C4-2B (cell line): ENCODE measurements at regions not wholly inside any gene's neighbourhood (a gene's known extent, or its start where the extent isn't known, plus 50 kb on each side); places are given as distances from the start of the nearest gene placed in this dataset.
"Not testable (repeated sequence)": the region's sequence is repeated elsewhere in the genome, so short reads cannot be mapped to it uniquely, and the experiment has no call there.

Experiments used
- CTCF ChIP-seq: fragments of 450-650 bp; conservative IDR thresholded peaks from 2 replicates; pipeline ENCODE4 v1.5.1; 2017; ENCODE audit warnings: mild to moderate bottlenecking
- ZFX ChIP-seq: fragments of 450-650 bp; IDR thresholded peaks from 2 replicates; pipeline ENCODE4 v1.6.1; 2017

DNA sequence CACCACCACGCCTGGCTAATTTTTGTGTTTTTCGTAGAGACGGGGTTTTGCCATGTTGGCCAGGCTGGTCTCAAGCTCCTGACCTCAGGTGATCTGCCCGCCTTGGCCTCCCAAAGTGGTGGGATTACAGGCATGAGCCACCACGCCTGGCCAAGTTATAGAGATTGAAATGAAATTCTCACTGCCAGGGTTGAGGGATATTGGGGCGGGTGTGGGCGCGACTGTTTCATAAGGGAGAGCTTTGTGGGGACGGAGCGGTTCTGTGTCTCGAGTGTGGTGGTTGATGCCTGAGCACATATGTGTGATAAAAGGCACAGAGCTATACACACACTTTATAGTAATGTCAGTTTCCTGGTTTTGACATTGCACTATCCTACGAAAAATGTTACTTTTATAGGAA is 361.0 kb upstream of the HS6ST1 start:
- TF ChIP-seq CTCF, ZFX: not testable (repeated sequence)
